GM21619 (cell line): ENCODE measurements at regions not wholly inside any gene's neighbourhood (a gene's known extent, or its start where the extent isn't known, plus 50 kb on each side); places are given as distances from the start of the nearest gene placed in this dataset.

Experiments used
- ATAC-seq: cut with Tn5 transposase; IDR thresholded peaks from one replicate; pipeline ENCODE4 v1.9.1; 2021; ENCODE audit not compliant: unreplicated experiment

- ATAC-seq: no peak
These were observed 176.2 kb downstream of the IRX2 start for GRCh38 chr5:2575292-2575691.

DNA sequence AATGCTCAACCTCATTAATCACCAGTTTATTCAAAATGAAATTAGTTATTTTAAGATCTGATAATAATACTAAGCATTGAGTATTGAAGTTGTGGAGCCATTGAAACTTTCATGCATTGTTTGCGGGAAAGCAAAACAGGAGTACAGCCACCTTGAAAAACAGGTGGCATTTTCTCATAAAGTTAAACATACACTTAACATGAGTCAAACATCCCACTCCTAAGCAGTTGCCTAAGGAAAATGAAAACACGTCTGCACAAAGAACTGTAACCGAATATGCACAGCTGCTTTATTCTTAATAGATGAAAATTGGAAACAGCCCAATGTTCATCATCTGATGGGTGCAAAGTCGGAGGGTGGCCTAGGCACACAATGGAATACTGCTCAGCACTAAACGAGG is 177.3 kb downstream of the IRX2 start:
- no peak for ATAC-seq

DNA sequence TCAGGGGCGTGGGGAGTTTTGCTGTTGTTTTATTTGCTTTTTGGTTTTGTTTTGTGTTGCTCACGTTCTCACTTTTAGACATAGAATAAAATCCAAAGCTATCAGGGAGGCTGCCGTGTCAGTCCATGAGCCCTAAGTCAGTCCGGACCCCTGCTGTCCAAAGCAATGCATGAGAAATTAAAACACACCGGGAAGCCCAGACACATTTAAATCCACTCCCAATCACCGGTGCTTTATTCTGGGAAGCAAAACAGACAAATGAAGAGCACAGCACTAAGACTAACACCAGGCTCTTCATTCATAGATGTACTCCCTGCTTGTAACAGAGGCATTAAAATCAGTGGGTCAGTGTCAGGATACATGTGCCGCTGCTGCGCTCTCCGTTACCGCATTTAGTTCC is 180.9 kb downstream of the IRX2 start:
- no peak for ATAC-seq

DNA sequence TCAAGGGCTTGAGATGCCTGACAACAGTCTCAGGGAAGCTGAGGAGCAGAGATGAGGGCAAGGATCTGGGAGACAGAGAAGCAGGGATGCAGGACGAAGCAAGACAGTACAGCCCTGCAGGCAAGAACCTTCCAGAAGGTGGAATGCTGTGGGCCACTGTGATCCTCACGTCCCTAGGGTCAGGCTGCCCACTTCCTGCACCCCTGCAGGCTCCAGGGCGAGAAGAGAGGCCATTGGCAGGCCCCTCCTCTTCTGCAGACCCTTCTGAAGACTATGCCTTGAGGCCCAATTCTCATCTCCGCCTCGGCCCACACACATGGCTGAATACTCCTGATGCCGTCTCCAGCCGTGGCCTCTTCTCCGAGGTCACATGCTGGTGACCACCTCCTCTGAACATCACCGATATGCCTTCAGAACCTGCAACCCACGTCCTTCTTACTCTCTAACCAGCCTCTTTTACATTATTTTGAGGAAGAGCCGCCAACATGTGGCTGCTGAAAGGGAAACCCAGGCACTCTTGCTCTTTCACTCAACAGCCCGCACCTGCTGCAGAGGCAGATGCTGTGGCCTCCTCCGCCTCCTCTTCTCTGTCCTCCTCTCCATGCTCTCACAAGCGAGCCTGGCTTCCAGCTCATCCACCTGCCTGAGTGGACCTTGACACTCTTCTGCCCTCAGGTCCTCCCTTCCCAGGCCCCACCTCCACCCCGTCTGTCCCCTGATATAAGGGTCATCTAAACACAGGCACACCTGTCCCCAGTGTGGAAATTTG is 181.5 kb downstream of the IRX2 start:
- no peak for ATAC-seq

DNA sequence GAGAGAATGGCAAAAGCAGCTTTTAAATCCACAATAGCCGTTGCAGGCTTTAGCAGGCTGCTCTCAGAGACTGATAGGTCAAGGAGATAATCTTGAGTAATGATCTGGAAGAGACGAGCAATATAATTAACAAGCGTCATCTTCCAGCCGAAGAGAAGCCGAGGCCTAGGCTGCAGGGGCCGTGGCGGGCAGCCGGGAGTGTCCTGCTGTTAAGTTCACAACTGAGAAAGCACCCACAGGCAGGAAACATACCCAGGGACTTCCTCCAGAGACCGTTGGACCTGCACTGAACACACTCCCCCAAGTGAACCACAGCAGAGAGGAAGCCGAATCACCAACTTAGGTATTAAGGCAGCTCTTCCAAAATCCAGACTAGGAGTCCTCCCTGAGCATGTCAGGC is 182.3 kb downstream of the IRX2 start:
- no peak for ATAC-seq

DNA sequence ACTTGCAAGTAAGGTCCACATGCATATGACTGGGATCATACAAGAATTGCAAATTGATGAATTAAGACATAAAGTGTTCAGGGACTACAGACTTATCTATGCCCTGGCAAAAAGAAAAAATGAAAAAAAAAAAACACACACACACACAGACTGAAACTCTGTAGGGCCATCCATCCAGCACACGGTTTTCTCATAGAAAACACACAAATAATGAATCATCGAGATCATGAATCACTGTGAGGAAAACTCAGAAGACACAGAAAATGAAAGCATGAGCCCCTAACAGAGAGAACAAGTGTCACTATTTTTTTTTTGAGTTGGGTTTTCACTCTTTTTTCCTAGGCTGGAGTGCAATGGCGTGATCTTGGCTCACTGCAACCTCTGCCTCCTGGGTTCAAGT is 185.2 kb downstream of the IRX2 start:
- ATAC-seq: no peak

DNA sequence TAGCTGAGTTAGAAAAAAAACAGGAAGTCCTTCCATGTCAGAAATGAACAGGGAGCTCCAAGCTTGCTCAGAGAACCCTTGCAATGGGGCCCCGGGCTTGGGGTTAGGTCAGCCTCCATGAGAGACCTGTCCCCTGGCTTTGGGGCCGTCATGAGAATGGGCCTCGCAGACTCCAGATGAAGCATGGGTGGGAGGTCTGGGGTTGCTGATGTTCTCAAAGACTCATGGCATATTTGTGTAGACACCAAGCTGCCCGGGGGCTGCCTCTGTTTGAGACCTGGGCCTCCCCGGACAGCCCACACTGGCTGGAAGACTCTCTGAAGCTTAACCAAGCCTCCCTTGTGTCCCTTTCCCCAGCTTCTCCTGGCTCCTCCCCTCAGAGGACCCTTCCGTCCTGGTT is 186.3 kb downstream of the IRX2 start:
- no peak for ATAC-seq

- no peak for ATAC-seq
These were observed 188.4 kb downstream of the IRX2 start for GRCh38 chr5:2563046-2563445.

GRCh38 chr5:2562036-2562435 is 189.4 kb downstream of the IRX2 start:
- ATAC-seq: no peak

- ATAC-seq: no peak
These were observed 191.0 kb downstream of the IRX2 start for GRCh38 chr5:2560435-2560834.

- ATAC-seq: no peak
These were observed 194.0 kb downstream of the IRX2 start for GRCh38 chr5:2557435-2557834.

DNA sequence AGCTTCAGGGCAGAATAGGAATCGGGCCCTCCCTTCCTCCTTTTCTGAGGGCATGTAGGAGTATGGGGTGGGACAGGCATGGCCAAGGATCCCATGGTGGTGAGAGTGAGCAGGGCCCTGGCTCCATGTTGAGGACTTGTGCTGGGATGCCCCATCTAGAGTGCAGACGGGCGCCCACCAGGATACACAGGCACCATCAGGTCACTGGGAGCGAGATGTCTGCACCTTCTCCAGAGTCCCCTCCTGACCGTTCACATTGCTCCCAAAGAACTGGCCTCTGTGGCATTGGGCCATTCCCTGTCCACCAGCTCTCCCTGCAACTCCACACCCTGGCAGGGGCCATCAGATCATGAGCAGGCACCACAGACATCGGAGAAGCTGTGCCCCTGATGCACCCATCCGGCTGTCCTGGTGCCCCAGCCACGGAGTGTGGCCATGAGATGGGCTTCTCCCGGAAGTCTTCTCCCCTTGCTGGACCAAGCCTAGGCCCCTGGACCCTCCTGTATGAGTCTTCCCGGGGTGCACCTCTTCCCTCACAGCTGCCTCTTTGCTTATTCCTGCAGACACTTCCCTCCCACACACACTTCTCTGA is 195.0 kb downstream of the IRX2 start:
- no peak for ATAC-seq

DNA sequence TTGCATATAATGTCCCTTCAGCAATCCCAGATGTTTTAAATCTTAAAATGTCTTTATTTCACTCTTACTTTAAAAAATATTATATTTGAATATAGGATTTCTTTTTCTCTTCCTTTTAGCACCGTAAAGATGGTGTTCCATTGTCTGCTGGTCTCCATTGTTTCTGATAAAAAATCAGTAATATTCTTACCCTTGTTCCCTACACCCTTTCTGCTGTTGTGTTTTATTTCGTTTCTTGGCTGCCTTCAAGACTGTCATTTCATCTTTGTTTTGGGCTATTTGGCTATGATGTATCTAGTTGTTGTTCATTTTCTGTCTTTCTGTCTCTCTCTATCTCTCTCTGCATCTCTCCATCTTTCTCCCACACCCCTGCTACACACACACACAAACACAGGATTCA is 197.9 kb downstream of the IRX2 start:
- no peak for ATAC-seq

DNA sequence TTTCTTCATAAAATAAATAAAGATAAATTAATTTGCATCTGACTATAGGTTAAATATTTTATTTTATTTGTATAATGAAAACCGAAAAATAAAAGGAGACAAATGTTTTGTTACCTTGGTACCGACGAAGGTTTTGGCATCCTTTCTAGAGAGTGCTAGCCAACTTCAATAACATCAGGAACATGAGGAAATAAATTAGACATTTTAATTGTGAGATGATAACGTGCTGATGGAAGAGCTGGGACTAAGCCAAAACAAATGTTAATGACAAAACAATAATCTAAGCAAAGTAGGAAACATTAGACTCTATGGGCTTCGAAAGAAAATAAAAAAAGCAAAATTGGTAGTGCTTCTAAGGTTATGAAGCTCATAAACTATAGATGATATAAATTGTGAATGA is 201.0 kb downstream of the IRX2 start:
- ATAC-seq: no peak

GRCh38 chr5:2549900-2550299 is 201.6 kb downstream of the IRX2 start:
- ATAC-seq: no peak

DNA sequence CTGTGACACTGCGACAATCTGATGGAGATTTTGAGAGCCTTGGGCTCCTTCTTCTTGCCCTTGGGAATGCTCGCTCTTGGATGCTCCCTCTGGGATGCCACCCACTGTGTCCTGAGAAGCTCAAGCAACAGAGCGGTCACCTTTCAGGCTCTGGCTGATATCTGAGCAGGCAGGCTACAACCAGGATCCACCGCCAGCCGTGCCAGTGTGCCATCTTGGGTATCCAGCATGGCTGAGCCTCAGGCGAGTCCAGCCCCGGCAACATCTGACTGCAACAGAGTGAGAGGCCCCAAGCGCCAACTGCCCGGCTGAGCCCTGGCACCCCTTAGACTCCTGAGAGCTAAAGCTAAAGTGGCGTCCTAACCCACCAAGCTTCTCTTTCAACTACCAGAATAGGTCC is 202.1 kb downstream of the IRX2 start:
- no peak for ATAC-seq

GRCh38 chr5:2546938-2547337 is 204.5 kb downstream of the IRX2 start:
- no peak for ATAC-seq

- ATAC-seq: no peak
These were observed 207.5 kb downstream of the IRX2 start for GRCh38 chr5:2544003-2544402.

GRCh38 chr5:2542821-2543220 is 208.7 kb downstream of the IRX2 start:
- no peak for ATAC-seq

DNA sequence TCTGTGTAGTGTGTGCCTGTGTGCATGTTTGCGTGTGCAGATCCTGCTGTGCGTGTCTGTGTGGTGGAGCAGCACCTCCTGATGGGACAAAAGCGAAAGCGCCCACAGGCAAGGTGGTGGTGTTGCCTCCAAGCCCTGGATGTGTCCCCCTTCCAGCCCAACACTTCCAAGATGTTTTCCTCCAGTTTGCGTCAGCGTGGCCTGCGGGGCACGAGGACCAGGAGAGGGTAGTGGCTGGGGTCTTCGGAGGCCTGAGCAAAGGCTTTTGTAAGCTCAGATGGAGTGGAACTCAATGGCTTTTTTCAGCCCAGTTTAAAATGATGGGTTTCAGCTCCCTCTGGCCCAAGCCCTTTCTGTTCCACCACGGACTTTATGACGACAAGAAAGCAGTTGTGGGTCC is 209.5 kb downstream of the IRX2 start:
- ATAC-seq: no peak

GRCh38 chr5:2538169-2538568 is 213.3 kb downstream of the IRX2 start:
- no peak for ATAC-seq

DNA sequence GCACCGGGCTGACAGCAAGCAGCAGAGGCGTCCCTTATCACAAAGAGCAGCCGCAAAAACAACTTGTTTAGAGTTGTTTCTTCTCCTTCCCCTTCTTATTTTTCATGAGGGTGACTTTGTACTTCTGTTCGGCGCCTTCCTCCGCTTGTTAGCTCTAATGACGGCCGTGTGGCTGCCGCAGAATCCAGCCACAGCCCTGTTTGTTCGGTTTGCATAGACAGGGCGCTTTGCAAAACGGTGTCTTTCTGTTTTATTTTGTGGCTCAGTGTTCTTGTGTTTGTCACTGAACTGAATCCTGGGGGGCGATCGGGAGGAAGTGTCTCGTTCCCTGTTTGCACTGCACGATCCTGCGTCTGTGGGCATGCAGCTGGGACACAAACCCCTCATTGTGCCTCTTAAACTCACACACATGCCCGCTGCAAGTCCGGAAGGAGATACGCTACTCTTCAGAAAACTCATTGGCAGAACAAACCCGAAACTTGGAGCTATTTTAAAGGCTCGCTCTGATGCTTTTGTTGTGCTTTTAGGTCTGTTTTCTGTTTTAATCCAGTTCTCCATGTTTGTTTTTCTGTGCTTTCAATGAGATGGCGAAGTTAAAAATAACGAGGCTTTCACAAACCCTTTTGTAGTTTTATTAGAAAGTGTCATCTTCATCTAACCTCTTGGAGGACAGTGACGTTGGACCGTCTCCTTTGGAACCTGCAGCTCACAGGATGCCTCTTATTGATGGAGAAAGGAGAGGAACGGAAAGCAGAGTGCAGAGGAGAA is 213.9 kb downstream of the IRX2 start:
- ATAC-seq: no peak
